Thoracic aorta (tissue), 2 donors: ENCODE measurements at regions not wholly inside any gene's neighbourhood (a gene's known extent, or its start where the extent isn't known, plus 50 kb on each side); places are given as distances from the start of the nearest gene placed in this dataset.
"Not testable (repeated sequence)": the region's sequence is repeated elsewhere in the genome, so short reads cannot be mapped to it uniquely, and the experiment has no call there.

ENCODE experiments used
- ATAC-seq: fragments of 150-250 bp; one replicate; pipeline ENCODE4 v1.8.0; 2017; ENCODE audit warnings: low read depth; ENCODE audit not compliant: insufficient number of reproducible peaks, low FRiP score
- DNase-seq: peaks from one replicate; pipeline ENCODE4 v3.0.0-alpha.2; 2020; ENCODE audit warnings: low spot score
- H3K27ac ChIP-seq, 2 donors: fragments of 200-600 bp; sonication (generic); 1 replicate in 1 of 2; 2 replicates in 1 of 2; pipeline ENCODE4 v1.5.1; 2016; ENCODE audit warnings: mild to moderate bottlenecking in 2 of 2, moderate library complexity in 2 of 2
- H3K27me3 ChIP-seq: fragments of 200-600 bp; sonication (generic); replicated peaks from 2 replicates; pipeline ENCODE4 v1.6.0; 2016; ENCODE audit warnings: mild to moderate bottlenecking; ENCODE audit not compliant: insufficient read depth
- H3K36me3 ChIP-seq: fragments of 200-600 bp; sonication (generic); one replicate; pipeline ENCODE4 v1.5.1; 2016
- H3K4me1 ChIP-seq, 2 donors: fragments of 200-600 bp; sonication (generic); 1 replicate in 1 of 2; 2 replicates in 1 of 2; pipeline versions ENCODE4 v1.5.1 to v1.6.0; 2016; ENCODE audit warnings: low read depth in 2 of 2, mild to moderate bottlenecking in 1 of 2; ENCODE audit not compliant: control insufficient read depth in 1 of 2
- H3K4me3 ChIP-seq: fragments of 200-600 bp; sonication (generic); 2 replicates; pipeline ENCODE4 v1.5.1; 2016; ENCODE audit warnings: mild to moderate bottlenecking
- H3K9me3 ChIP-seq: fragments of 200-600 bp; sonication (generic); 2 replicates; pipeline ENCODE4 v1.5.1; 2016
- CTCF ChIP-seq: fragments of 200-600 bp; sonication (generic); IDR thresholded peaks from one replicate; pipeline ENCODE4 v1.5.1; 2019; ENCODE audit warnings: antibody characterized with exemption

- no peaks in the 10 kb centered on the region for H3K9me3 ChIP-seq
- DNase-seq (no peak), ATAC-seq (peak; percentile 60)
- H3K4me3 ChIP-seq: peak overlapping the region; percentile 15
- H3K36me3 ChIP-seq: no peaks in the 10 kb centered on the region
- no peak for TF ChIP-seq CTCF
- peaks cover 8 to 15% of the 10 kb centered on the region in 2 donors for H3K4me1 ChIP-seq
- H3K27me3 ChIP-seq: no peaks in the 10 kb centered on the region
- H3K27ac ChIP-seq: peak overlapping the region in 1 of 2 donors; percentile 80
Measured at GRCh38 chr5:109558952-109559351, 130.8 kb upstream of the MAN2A1 start.

- no peak for ATAC-seq
- H3K9me3 ChIP-seq: no peaks in the 10 kb centered on the region
- no peak for DNase-seq
- H3K27me3 ChIP-seq: no peaks in the 10 kb centered on the region
- no peak for TF ChIP-seq CTCF
- H3K36me3 ChIP-seq: no peaks in the 10 kb centered on the region
- H3K4me3 ChIP-seq: peak overlapping the region; percentile 15
- H3K27ac ChIP-seq: peak overlapping the region; percentile 53 to 80
- peaks cover 8 to 15% of the 10 kb centered on the region in 2 donors for H3K4me1 ChIP-seq
Measured at GRCh38 chr5:109558364-109558763, 131.4 kb upstream of the MAN2A1 start.

GRCh38 chr5:109553846-109554245 is 135.9 kb upstream of the MAN2A1 start:
- DNase-seq (no peak), ATAC-seq (no peak)
- H3K27me3 ChIP-seq: no peaks in the 10 kb centered on the region
- no peak overlapping the region for H3K27ac ChIP-seq
- H3K36me3 ChIP-seq: no peaks in the 10 kb centered on the region
- no peaks in the 10 kb centered on the region for H3K9me3 ChIP-seq
- H3K4me3 ChIP-seq: no peak overlapping the region
- TF ChIP-seq CTCF: no peak
- H3K4me1 ChIP-seq: peaks cover 8 to 15% of the 10 kb centered on the region in 2 donors

- not testable (repeated sequence) for H3K9me3 ChIP-seq, H3K27ac ChIP-seq, DNase-seq, H3K4me3 ChIP-seq, H3K4me1 ChIP-seq, H3K27me3 ChIP-seq, H3K36me3 ChIP-seq, ATAC-seq
Measured at GRCh38 chr5:109551234-109551633, 138.5 kb upstream of the MAN2A1 start.

GRCh38 chr5:109550077-109550476 is 139.7 kb upstream of the MAN2A1 start:
- H3K36me3 ChIP-seq: no peaks in the 10 kb centered on the region
- no peaks in the 10 kb centered on the region for H3K9me3 ChIP-seq
- no peak for TF ChIP-seq CTCF
- no peak overlapping the region for H3K4me3 ChIP-seq
- ATAC-seq: no peak
- H3K27me3 ChIP-seq: no peaks in the 10 kb centered on the region
- no peaks in the 10 kb centered on the region for H3K4me1 ChIP-seq
- H3K27ac ChIP-seq: no peak overlapping the region
- no peak for DNase-seq

- no peaks in the 10 kb centered on the region for H3K27me3 ChIP-seq
- TF ChIP-seq CTCF: no peak
Measured at GRCh38 chr5:109546461-109546860, 136.7 kb upstream of the PJA2 start.

GRCh38 chr5:109544873-109545272 is 135.1 kb upstream of the PJA2 start:
- H3K27ac ChIP-seq, H3K4me3 ChIP-seq, H3K36me3 ChIP-seq, H3K27me3 ChIP-seq, H3K9me3 ChIP-seq, DNase-seq, ATAC-seq, H3K4me1 ChIP-seq: not testable (repeated sequence)

More at GRCh38 chr5:109546461-109546860, 136.7 kb upstream of the PJA2 start:
- no peaks in the 10 kb centered on the region for H3K36me3 ChIP-seq
- no peak overlapping the region for H3K27ac ChIP-seq
- no peak overlapping the region for H3K4me3 ChIP-seq
- DNase-seq (no peak), ATAC-seq (no peak)
- no peaks in the 10 kb centered on the region for H3K4me1 ChIP-seq
- no peaks in the 10 kb centered on the region for H3K9me3 ChIP-seq

GRCh38 chr5:109538692-109539091 is 128.9 kb upstream of the PJA2 start:
- H3K27me3 ChIP-seq, H3K27ac ChIP-seq, H3K36me3 ChIP-seq, H3K4me1 ChIP-seq, ATAC-seq, DNase-seq, H3K4me3 ChIP-seq, H3K9me3 ChIP-seq: not testable (repeated sequence)
